ENCODE measurements at regions not wholly inside any gene's neighbourhood (a gene's known extent, or its start where the extent isn't known, plus 50 kb on each side); places are given as distances from the start of the nearest gene placed in this dataset.

DNA sequence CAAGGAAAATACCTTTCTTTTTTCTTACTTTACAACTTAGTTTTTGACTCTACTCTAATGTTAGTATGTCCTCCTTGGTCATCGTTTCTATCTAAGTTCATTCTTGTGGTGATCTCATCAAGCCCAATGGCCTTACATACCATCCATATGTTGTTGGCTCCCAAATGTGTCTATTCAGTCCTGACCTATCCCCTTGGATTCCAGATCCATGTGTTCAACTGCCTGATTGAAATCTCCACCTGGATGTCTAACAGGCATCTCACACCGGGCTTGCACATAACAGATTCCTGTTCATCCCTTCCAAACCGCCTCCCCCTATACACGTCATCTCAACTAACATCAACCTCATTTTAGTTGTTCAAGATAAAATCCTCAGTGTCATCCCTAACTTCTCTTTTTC, 382.6 kb downstream of the SOX2 start:
- no peak overlapping the region for H3K4me3 ChIP-seq
- ATAC-seq (ENCODE audit: insufficient read depth, low FRiP score) (no peak), DNase-seq (no peak)
- no peaks in the 10 kb centered on the region for H3K27me3 ChIP-seq (ENCODE audit: control insufficient read depth in 3 of 3, insufficient read depth in 3 of 3, low read length in 2 of 3)
- no peak overlapping the region for H3K9ac ChIP-seq (ENCODE audit: insufficient read depth in 1 of 2, low read length in 2 of 2)
- peaks cover 0 to 6% (median 0%) of the 10 kb centered on the region in 4 donors for H3K9me3 ChIP-seq (ENCODE audit: control insufficient read depth in 4 of 4, insufficient read depth in 3 of 4, low read length in 3 of 4)
- H3K4me1 ChIP-seq (ENCODE audit: control insufficient read depth in 5 of 5, insufficient read depth in 5 of 5, low read length in 5 of 5): no peaks in the 10 kb centered on the region
- no peaks in the 10 kb centered on the region for H3K36me3 ChIP-seq (ENCODE audit: control insufficient read depth in 4 of 4, insufficient read depth in 4 of 4, low read length in 4 of 4)
- TF ChIP-seq, protein P1, sequence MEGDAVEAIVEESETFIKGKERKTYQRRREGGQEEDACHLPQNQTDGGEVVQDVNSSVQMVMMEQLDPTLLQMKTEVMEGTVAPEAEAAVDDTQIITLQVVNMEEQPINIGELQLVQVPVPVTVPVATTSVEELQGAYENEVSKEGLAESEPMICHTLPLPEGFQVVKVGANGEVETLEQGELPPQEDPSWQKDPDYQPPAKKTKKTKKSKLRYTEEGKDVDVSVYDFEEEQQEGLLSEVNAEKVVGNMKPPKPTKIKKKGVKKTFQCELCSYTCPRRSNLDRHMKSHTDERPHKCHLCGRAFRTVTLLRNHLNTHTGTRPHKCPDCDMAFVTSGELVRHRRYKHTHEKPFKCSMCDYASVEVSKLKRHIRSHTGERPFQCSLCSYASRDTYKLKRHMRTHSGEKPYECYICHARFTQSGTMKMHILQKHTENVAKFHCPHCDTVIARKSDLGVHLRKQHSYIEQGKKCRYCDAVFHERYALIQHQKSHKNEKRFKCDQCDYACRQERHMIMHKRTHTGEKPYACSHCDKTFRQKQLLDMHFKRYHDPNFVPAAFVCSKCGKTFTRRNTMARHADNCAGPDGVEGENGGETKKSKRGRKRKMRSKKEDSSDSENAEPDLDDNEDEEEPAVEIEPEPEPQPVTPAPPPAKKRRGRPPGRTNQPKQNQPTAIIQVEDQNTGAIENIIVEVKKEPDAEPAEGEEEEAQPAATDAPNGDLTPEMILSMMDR (IDR thresholded peaks at IDR 0.05; ENCODE audit: control extremely low read depth, extremely low read depth): no peak
- no peak overlapping the region for H3K27ac ChIP-seq (ENCODE audit: low read depth in 1 of 2, low read length in 1 of 2)
- 86 to 93% methylated on average over 4 of the region's 4 CpGs for WGBS, 2 donors

DNA sequence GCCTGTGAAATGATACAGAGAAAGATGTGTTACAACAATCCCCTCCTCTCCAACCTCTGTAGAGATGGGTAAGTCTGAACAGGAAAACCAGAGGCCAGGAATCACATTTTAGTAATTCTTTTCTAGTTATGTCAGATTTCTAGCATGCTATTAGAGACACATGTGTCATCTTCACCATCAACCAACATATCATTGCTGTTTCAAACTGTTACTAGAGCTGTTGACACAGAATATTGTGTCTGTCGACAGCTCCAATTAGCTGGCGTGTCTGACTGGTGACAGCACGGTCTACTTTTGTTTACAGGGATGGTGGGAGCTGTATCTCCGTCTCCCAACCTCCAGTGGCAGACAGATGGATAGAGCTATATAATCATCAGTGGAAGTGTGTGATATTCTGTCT, 393.2 kb downstream of the SOX2 start:
- 49 to 60% methylated on average over 4 of the region's 4 CpGs for WGBS, 2 donors
- Histone ChIP-seq H3K27me3 (ENCODE audit: control insufficient read depth in 3 of 3, insufficient read depth in 3 of 3, low read length in 2 of 3) (no peaks in the 10 kb centered on the region), H3K36me3 (ENCODE audit: control insufficient read depth in 4 of 4, insufficient read depth in 4 of 4, low read length in 4 of 4) (no peaks in the 10 kb centered on the region), H3K4me3 (no peak overlapping the region), H3K9me3 (ENCODE audit: control insufficient read depth in 4 of 4, insufficient read depth in 3 of 4, low read length in 3 of 4) (peaks cover 0 to 11% (median 4%) of the 10 kb centered on the region in 4 donors), H3K4me1 (ENCODE audit: control insufficient read depth in 5 of 5, insufficient read depth in 5 of 5, low read length in 5 of 5) (no peaks in the 10 kb centered on the region), H3K9ac (ENCODE audit: insufficient read depth in 1 of 2, low read length in 2 of 2) (no peak overlapping the region), H3K27ac (ENCODE audit: low read depth in 1 of 2, low read length in 1 of 2) (no peak overlapping the region)
- ATAC-seq (ENCODE audit: insufficient read depth, low FRiP score): no peak
- TF ChIP-seq, protein P1 (IDR thresholded peaks at IDR 0.05; ENCODE audit: control extremely low read depth, extremely low read depth): no peak
- DNase-seq: no peak

DNA sequence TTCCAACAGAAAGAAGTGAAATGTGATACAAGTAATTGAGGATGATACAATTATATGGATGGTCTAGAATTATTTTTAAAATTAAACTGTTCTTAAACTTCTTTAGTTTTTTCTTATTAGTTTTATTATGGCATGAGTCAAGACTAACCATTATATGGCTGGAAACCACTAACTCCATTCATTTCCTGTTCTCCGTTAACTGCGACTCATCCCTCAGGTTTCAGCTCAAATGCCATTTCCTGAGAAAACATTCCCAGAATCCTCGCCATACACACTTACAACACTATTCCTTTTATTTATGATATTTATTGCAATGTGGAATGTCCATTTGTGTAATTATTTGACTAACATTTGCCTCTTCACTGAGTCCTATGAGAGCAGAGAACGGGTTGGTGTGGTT, 394.1 kb downstream of the SOX2 start:
- Histone ChIP-seq H3K36me3 (ENCODE audit: control insufficient read depth in 4 of 4, insufficient read depth in 4 of 4, low read length in 4 of 4) (no peaks in the 10 kb centered on the region), H3K9me3 (ENCODE audit: control insufficient read depth in 4 of 4, insufficient read depth in 3 of 4, low read length in 3 of 4) (peaks cover 0 to 8% (median 4%) of the 10 kb centered on the region in 4 donors), H3K27me3 (ENCODE audit: control insufficient read depth in 3 of 3, insufficient read depth in 3 of 3, low read length in 2 of 3) (no peaks in the 10 kb centered on the region), H3K27ac (ENCODE audit: low read depth in 1 of 2, low read length in 1 of 2) (no peak overlapping the region), H3K9ac (ENCODE audit: insufficient read depth in 1 of 2, low read length in 2 of 2) (no peak overlapping the region), H3K4me1 (ENCODE audit: control insufficient read depth in 5 of 5, insufficient read depth in 5 of 5, low read length in 5 of 5) (no peaks in the 10 kb centered on the region), H3K4me3 (no peak overlapping the region)
- no peak for DNase-seq
- WGBS, 2 donors: 74 to 76% methylated on average over 4 of the region's 4 CpGs
- ATAC-seq (ENCODE audit: insufficient read depth, low FRiP score): no peak
- TF ChIP-seq, protein P1 (IDR thresholded peaks at IDR 0.05; ENCODE audit: control extremely low read depth, extremely low read depth): no peak

DNA sequence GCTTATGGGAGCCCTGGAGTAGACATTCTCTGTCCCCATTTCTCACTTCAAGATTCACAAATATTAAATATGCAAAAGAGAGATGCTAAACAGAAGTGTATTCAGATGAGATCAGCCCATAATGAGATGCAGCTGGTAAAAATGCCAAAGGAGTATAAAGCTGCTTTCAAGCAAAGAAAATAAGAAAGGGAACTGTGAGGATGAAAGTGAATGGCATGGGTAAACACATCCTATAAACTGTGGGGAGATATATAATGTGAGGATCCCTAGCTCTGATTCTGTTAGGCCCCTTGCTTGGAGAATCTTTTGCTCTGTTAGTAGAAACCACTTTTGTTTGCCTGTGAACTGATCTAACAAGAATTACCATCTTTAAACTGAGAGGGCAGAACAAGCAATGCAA, 396.6 kb downstream of the SOX2 start:
- no peak overlapping the region for H3K4me3 ChIP-seq
- ATAC-seq (ENCODE audit: insufficient read depth, low FRiP score): no peak
- TF ChIP-seq, protein P1 (IDR thresholded peaks at IDR 0.05; ENCODE audit: control extremely low read depth, extremely low read depth): no peak
- H3K36me3 ChIP-seq (ENCODE audit: control insufficient read depth in 4 of 4, insufficient read depth in 4 of 4, low read length in 4 of 4): no peaks in the 10 kb centered on the region
- no peaks in the 10 kb centered on the region for H3K4me1 ChIP-seq (ENCODE audit: control insufficient read depth in 5 of 5, insufficient read depth in 5 of 5, low read length in 5 of 5)
- H3K9me3 ChIP-seq (ENCODE audit: control insufficient read depth in 4 of 4, insufficient read depth in 3 of 4, low read length in 3 of 4): peaks cover 0 to 4% (median 0%) of the 10 kb centered on the region in 4 donors
- no peak for DNase-seq
- H3K9ac ChIP-seq (ENCODE audit: insufficient read depth in 1 of 2, low read length in 2 of 2): no peak overlapping the region
- no peak overlapping the region for H3K27ac ChIP-seq (ENCODE audit: low read depth in 1 of 2, low read length in 1 of 2)
- no peaks in the 10 kb centered on the region for H3K27me3 ChIP-seq (ENCODE audit: control insufficient read depth in 3 of 3, insufficient read depth in 3 of 3, low read length in 2 of 3)
